Urinary bladder (tissue), 3 donors: ENCODE measurements at regions not wholly inside any gene's neighbourhood (a gene's known extent, or its start where the extent isn't known, plus 50 kb on each side); places are given as distances from the start of the nearest gene placed in this dataset.

Source experiments
- DNase-seq: peaks from one replicate; pipeline ENCODE4 v3.0.0-alpha.2; 2015; ENCODE audit errors: extremely low spot score
- H3K27ac ChIP-seq: one replicate; pipeline ENCODE4 v1.5.1; 2013; ENCODE audit warnings: low read depth, mild to moderate bottlenecking, moderate library complexity
- H3K36me3 ChIP-seq: one replicate; pipeline ENCODE4 v1.6.1; 2013; ENCODE audit warnings: mild to moderate bottlenecking, moderate library complexity; ENCODE audit not compliant: insufficient read depth
- H3K4me1 ChIP-seq: one replicate; pipeline ENCODE4 v1.6.1; 2013; ENCODE audit warnings: mild to moderate bottlenecking, moderate library complexity; ENCODE audit not compliant: insufficient read depth
- H3K4me3 ChIP-seq: one replicate; pipeline ENCODE4 v1.5.1; 2013; ENCODE audit warnings: low read depth, low read length
- WGBS: extraction: QIAGEN DNeasy Blood & Tissue Kit; methylation state at CpG from one replicate; pipeline ENCODE4 v1.1.7; 2013; 5-methylcytosine and 5-hydroxymethylcytosine counted together
- donor health status: healthy with polysubstance abuse.
- donor health status: healthy.

GRCh38 chr10:130560573-130560972 lies 424.4 kb downstream of the GLRX3 start:
- Histone ChIP-seq H3K36me3 (no peaks in the 10 kb centered on the region), H3K4me3 (no peak overlapping the region), H3K4me1 (no peaks in the 10 kb centered on the region), H3K27ac (no peak overlapping the region)
- WGBS: 88% methylated on average over 8 of the region's 8 CpGs
- no peak for DNase-seq

- no peak for DNase-seq
- H3K4me3 ChIP-seq: no peak overlapping the region
- no peaks in the 10 kb centered on the region for H3K4me1 ChIP-seq
- no peak overlapping the region for H3K27ac ChIP-seq
- no peaks in the 10 kb centered on the region for H3K36me3 ChIP-seq
- 82% methylated on average over 1 of the region's 1 CpG for WGBS
These were observed 425.5 kb downstream of the GLRX3 start for GRCh38 chr10:130561681-130562080.

GRCh38 chr10:130567011-130567410 lies 430.8 kb downstream of the GLRX3 start:
- no peaks in the 10 kb centered on the region for H3K36me3 ChIP-seq
- WGBS: 64% methylated on average over 12 of the region's 12 CpGs
- H3K4me3 ChIP-seq: no peak overlapping the region
- no peak for DNase-seq
- H3K27ac ChIP-seq: no peak overlapping the region
- H3K4me1 ChIP-seq: no peaks in the 10 kb centered on the region

GRCh38 chr10:130567436-130567835 lies 431.2 kb downstream of the GLRX3 start:
- Histone ChIP-seq H3K4me1 (no peaks in the 10 kb centered on the region), H3K27ac (no peak overlapping the region), H3K36me3 (no peaks in the 10 kb centered on the region), H3K4me3 (no peak overlapping the region)
- WGBS: 96% methylated on average over 31 of the region's 31 CpGs
- no peak for DNase-seq

- 85% methylated on average over 18 of the region's 18 CpGs for WGBS
- no peaks in the 10 kb centered on the region for H3K4me1 ChIP-seq
- H3K36me3 ChIP-seq: no peaks in the 10 kb centered on the region
- no peak for DNase-seq
- no peak overlapping the region for H3K4me3 ChIP-seq
- no peak overlapping the region for H3K27ac ChIP-seq
These were observed 432.1 kb downstream of the GLRX3 start for GRCh38 chr10:130568246-130568645.

- Histone ChIP-seq H3K4me1 (no peaks in the 10 kb centered on the region), H3K4me3 (no peak overlapping the region), H3K36me3 (no peaks in the 10 kb centered on the region), H3K27ac (no peak overlapping the region)
- WGBS: 51% methylated on average over 7 of the region's 7 CpGs
- no peak for DNase-seq
These were observed 433.9 kb downstream of the GLRX3 start for GRCh38 chr10:130570074-130570473.

GRCh38 chr10:130571674-130572073 lies 435.5 kb downstream of the GLRX3 start:
- DNase-seq: no peak
- 79% methylated on average over 9 of the region's 9 CpGs for WGBS

GRCh38 chr10:130573446-130573845 lies 437.3 kb downstream of the GLRX3 start:
- H3K36me3 ChIP-seq: no peaks in the 10 kb centered on the region
- WGBS: 66% methylated on average over 6 of the region's 6 CpGs
- H3K27ac ChIP-seq: no peak overlapping the region
- H3K4me1 ChIP-seq: no peaks in the 10 kb centered on the region
- no peak for DNase-seq
- H3K4me3 ChIP-seq: no peak overlapping the region

More at GRCh38 chr10:130571674-130572073, 435.5 kb downstream of the GLRX3 start:
- H3K4me1 ChIP-seq: no peaks in the 10 kb centered on the region
- H3K4me3 ChIP-seq: no peak overlapping the region
- no peak overlapping the region for H3K27ac ChIP-seq
- no peaks in the 10 kb centered on the region for H3K36me3 ChIP-seq

- 79% methylated on average over 7 of the region's 7 CpGs for WGBS
- no peaks in the 10 kb centered on the region for H3K36me3 ChIP-seq
- no peaks in the 10 kb centered on the region for H3K4me1 ChIP-seq
- H3K27ac ChIP-seq: no peak overlapping the region
- no peak for DNase-seq
- H3K4me3 ChIP-seq: no peak overlapping the region
These were observed 439.6 kb downstream of the GLRX3 start for GRCh38 chr10:130575756-130576285.

GRCh38 chr10:130576427-130576826 lies 440.2 kb downstream of the GLRX3 start:
- Histone ChIP-seq H3K4me1 (no peaks in the 10 kb centered on the region), H3K4me3 (no peak overlapping the region), H3K27ac (no peak overlapping the region), H3K36me3 (no peaks in the 10 kb centered on the region)
- no peak for DNase-seq
- WGBS: 61% methylated on average over 8 of the region's 8 CpGs

- no peaks in the 10 kb centered on the region for H3K36me3 ChIP-seq
These were observed 440.8 kb downstream of the GLRX3 start for GRCh38 chr10:130577039-130577438.

GRCh38 chr10:130578532-130579289 lies 442.5 kb downstream of the GLRX3 start:
- Histone ChIP-seq H3K4me1 (no peaks in the 10 kb centered on the region), H3K4me3 (no peak overlapping the region), H3K27ac (no peak overlapping the region), H3K36me3 (no peaks in the 10 kb centered on the region)
- 85% methylated on average over 11 of the region's 11 CpGs for WGBS
- DNase-seq: no peak

More at GRCh38 chr10:130577039-130577438, 440.8 kb downstream of the GLRX3 start:
- Histone ChIP-seq H3K4me1 (no peaks in the 10 kb centered on the region), H3K4me3 (no peak overlapping the region), H3K27ac (no peak overlapping the region)
- no peak for DNase-seq
- WGBS: 83% methylated on average over 8 of the region's 8 CpGs

- DNase-seq: no peak
- no peak overlapping the region for H3K27ac ChIP-seq
- no peaks in the 10 kb centered on the region for H3K36me3 ChIP-seq
- H3K4me1 ChIP-seq: no peaks in the 10 kb centered on the region
- 47% methylated on average over 4 of the region's 4 CpGs for WGBS
- H3K4me3 ChIP-seq: no peak overlapping the region
These were observed 443.7 kb downstream of the GLRX3 start for GRCh38 chr10:130579913-130580312.

- Histone ChIP-seq H3K27ac (no peak overlapping the region), H3K4me3 (no peak overlapping the region), H3K36me3 (no peaks in the 10 kb centered on the region), H3K4me1 (no peaks in the 10 kb centered on the region)
- DNase-seq: no peak
- WGBS: 84% methylated on average over 5 of the region's 5 CpGs
These were observed 444.8 kb downstream of the GLRX3 start for GRCh38 chr10:130580975-130581374.
